Endothelial cell of umbilical vein (primary cell): ENCODE measurements at regions not wholly inside any gene's neighbourhood (a gene's known extent, or its start where the extent isn't known, plus 50 kb on each side); places are given as distances from the start of the nearest gene placed in this dataset.

Experiments
- BruUV-seq: library from RNA; stranded (reverse); fragments of 400-500 nt; replicated peaks from 2 replicates; lab custom pipeline; 2021; lab: Mats Ljungman, UMichigan
- CTCF ChIA-PET: fragments of 300-600, 350-600 bp; sonication (Branson Sonifier 250); formaldehyde crosslinking; loops from one replicate; lab custom pipeline; 2021; ENCODE audit warnings: antibody characterized with exemption, inconsistent platforms; lab: Charles Lee
- POLR2A ChIA-PET: fragments of 300-600, 350-600 bp; sonication (Branson Sonifier 250); formaldehyde crosslinking; loops from one replicate; lab custom pipeline; 2021; ENCODE audit warnings: antibody characterized with exemption, inconsistent platforms; lab: Charles Lee
- DNase-seq: peaks from one replicate; pipeline ENCODE4 v3.0.0-alpha.2; 2011; ENCODE audit warnings: low read depth, low spot score
- FAIRE-seq: peaks from 2 replicates; lab custom pipeline; 2011; peaks lifted over from hg19 to GRCh38; lab: Jason Lieb, UNC
- H2AFZ ChIP-seq: 2 replicates; pipeline ENCODE4 v1.6.0; 2012; ENCODE audit warnings: low read depth, low read length, control low read depth, inconsistent platforms
- H3K27ac ChIP-seq: 2 replicates; pipeline ENCODE4 v1.5.1; 2011; ENCODE audit warnings: low read depth, mild to moderate bottlenecking, control low read depth, low read length, moderate library complexity; ENCODE audit not compliant: insufficient read depth
- H3K27me3 ChIP-seq, 2 experiments: 2 replicates each; pipeline versions ENCODE4 v1.6.0 to v1.6.1; 2011; ENCODE audit warnings: low read length in 2 of 2, mixed read lengths in 1 of 2; ENCODE audit not compliant: control insufficient read depth in 2 of 2, insufficient read depth in 2 of 2
- H3K36me3 ChIP-seq, 2 experiments: 2 replicates in 1 of 2; 3 replicates in 1 of 2; pipeline ENCODE4 v1.5.1; 2011; ENCODE audit warnings: low read length in 2 of 2, mild to moderate bottlenecking in 1 of 2, moderate library complexity in 1 of 2; ENCODE audit not compliant: control insufficient read depth in 2 of 2, insufficient read depth in 2 of 2; ENCODE audit errors: extremely low read depth in 1 of 2
- H3K4me1 ChIP-seq: 3 replicates; pipeline ENCODE4 v1.5.1; 2011; ENCODE audit warnings: mild to moderate bottlenecking, low read length; ENCODE audit not compliant: control insufficient read depth, insufficient read depth; ENCODE audit errors: extremely low read depth
- H3K4me2 ChIP-seq: 2 replicates; pipeline ENCODE4 v1.6.1; 2011; ENCODE audit warnings: low read length, control low read depth, mixed read lengths; ENCODE audit not compliant: insufficient read depth
- H3K4me3 ChIP-seq, 3 experiments: fragments of 200-600 bp in 1 of 3; sonication (generic), shearing (Covaris generic) in 1 of 3; replicated peaks in 1 of 3; 2 replicates each; pipeline ENCODE4 v1.5.1; 2011 to 2016; ENCODE audit warnings: control low read depth in 3 of 3, low read length in 3 of 3, mild to moderate bottlenecking in 2 of 3, inconsistent platforms in 1 of 3, low read depth in 1 of 3, moderate library complexity in 1 of 3; ENCODE audit not compliant: insufficient read depth in 1 of 3
- H3K79me2 ChIP-seq: 2 replicates; pipeline ENCODE4 v1.6.0; 2012; ENCODE audit warnings: low read length, inconsistent platforms; ENCODE audit not compliant: control insufficient read depth, insufficient read depth
- H3K9ac ChIP-seq: replicated peaks from 2 replicates; pipeline ENCODE3; 2011; ENCODE audit warnings: low read length, control low read depth; ENCODE audit not compliant: insufficient read depth; ENCODE audit errors: extremely low read depth
- H3K9me1 ChIP-seq: replicated peaks from 3 replicates; pipeline ENCODE4 v1.6.0; 2011; ENCODE audit warnings: mild to moderate bottlenecking, low read length; ENCODE audit not compliant: control insufficient read depth, insufficient read depth; ENCODE audit errors: extremely low read depth
- H3K9me3 ChIP-seq: replicated peaks from 2 replicates; pipeline ENCODE4 v1.5.1; 2012; ENCODE audit warnings: low read length, inconsistent platforms; ENCODE audit not compliant: control insufficient read depth, insufficient read depth
- H4K20me1 ChIP-seq: replicated peaks from 2 replicates; pipeline ENCODE3; 2011; ENCODE audit warnings: mild to moderate bottlenecking, low read length; ENCODE audit not compliant: control insufficient read depth, insufficient read depth; ENCODE audit errors: extremely low read depth
- EZH2 ChIP-seq: IDR thresholded peaks from 2 replicates; pipeline ENCODE4 v1.6.1; 2012; ENCODE audit warnings: borderline replicate concordance, low read depth, mild to moderate bottlenecking, moderate library complexity, low read length, inconsistent platforms; ENCODE audit not compliant: severe bottlenecking
- FOS ChIP-seq: IDR thresholded peaks from 2 replicates; pipeline ENCODE4 v1.6.1; 2011; ENCODE audit warnings: mild to moderate bottlenecking, low read length, moderate library complexity, borderline replicate concordance; ENCODE audit not compliant: insufficient read depth
- GATA2 ChIP-seq: IDR thresholded peaks from 2 replicates; pipeline ENCODE4 v1.7.0; 2011; ENCODE audit warnings: low read depth, mild to moderate bottlenecking, moderate library complexity, mixed read lengths, low read length; ENCODE audit not compliant: insufficient read length, insufficient read depth
- JUN ChIP-seq: IDR thresholded peaks from 2 replicates; pipeline ENCODE4 v1.6.1; 2011; ENCODE audit warnings: borderline replicate concordance, low read depth; ENCODE audit not compliant: insufficient read length, insufficient read depth
- MYC ChIP-seq: IDR thresholded peaks from one replicate; pipeline ENCODE4 v1.6.1; 2011; ENCODE audit warnings: mild to moderate bottlenecking, low read depth, low read length
- POLR2A ChIP-seq: IDR thresholded peaks from 2 replicates; pipeline ENCODE4 v1.6.1; 2012; ENCODE audit warnings: low read depth, mild to moderate bottlenecking, control low read depth, low read length
- POLR2AphosphoS5 ChIP-seq: IDR thresholded peaks from 2 replicates; pipeline ENCODE4 v1.6.1; 2012; ENCODE audit warnings: low read depth, mild to moderate bottlenecking, control low read depth, low read length, moderate library complexity; ENCODE audit not compliant: insufficient read depth
- dilution Hi-C: fragments of 300-500 bp; cut with MboI; formaldehyde crosslinking; loops from one replicate; pipeline ENCODE4 v1.15.0; 2019; ENCODE audit warnings: low sequenced_read_pairs; ENCODE audit not compliant: extremely low pct_ligation_motif_present
- intact Hi-C: fragments of 100-400 bp; cut with micrococcal nuclease; formaldehyde crosslinking; loops from one replicate; pipeline ENCODE4 v1.10.0; 2022
- TF ChIP-seq, protein P1 (sequence below), 2 donors: IDR thresholded peaks; 1 replicate in 1 of 2; 2 replicates in 1 of 2; pipeline ENCODE4 v1.5.1; 2011; ENCODE audit warnings: low read length in 2 of 2, mild to moderate bottlenecking in 2 of 2, moderate library complexity in 2 of 2, control low read depth in 1 of 2, inconsistent platforms in 1 of 2, low read depth in 1 of 2; ENCODE audit not compliant: insufficient read depth in 1 of 2; ENCODE audit errors: extremely low read depth in 1 of 2

DNA sequence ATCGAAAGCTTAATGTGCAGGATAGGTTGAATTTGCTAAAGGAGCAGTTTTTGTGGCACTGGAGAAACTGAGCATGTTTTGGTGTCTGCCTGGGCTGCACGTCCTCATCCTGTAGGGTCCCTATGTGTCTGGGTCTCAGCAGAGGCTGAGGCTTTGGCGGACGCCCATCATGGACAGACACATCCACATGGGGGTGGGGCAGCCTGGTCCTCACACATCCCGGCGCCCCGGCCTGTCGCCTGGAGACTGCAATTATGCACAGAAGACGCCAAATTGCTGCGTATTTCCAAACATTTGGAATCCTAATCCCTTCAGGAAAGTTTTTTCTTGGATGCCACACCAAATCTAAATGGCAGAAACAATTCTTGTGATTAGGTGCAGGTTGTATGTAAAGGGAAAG, 128.2 kb upstream of the TWIST2 start:
- Histone ChIP-seq H3K27me3 (no peaks in the 10 kb centered on the region), H3K4me3 (no peak overlapping the region), H4K20me1 (no peaks in the 10 kb centered on the region), H3K27ac (no peak overlapping the region), H3K9me1 (no peaks in the 10 kb centered on the region), H3K9ac (no peak overlapping the region), H3K4me2 (no peak overlapping the region), H3K9me3 (no peaks in the 10 kb centered on the region), H3K79me2 (no peaks in the 10 kb centered on the region), H2AFZ (no peak overlapping the region), H3K36me3 (no peaks in the 10 kb centered on the region), H3K4me1 (no peaks in the 10 kb centered on the region)
- POLR2A ChIA-PET: no interaction called here
- intact Hi-C loops (no loop called here), dilution Hi-C loops (no loop called here)
- BruUV-seq: no TSS peak
- FAIRE-seq (no peak), DNase-seq (no peak)
- CTCF ChIA-PET: no interaction called here
- TF ChIP-seq EZH2 (no peak), POLR2AphosphoS5 (no peak), POLR2A (no peak), MYC (no peak), JUN (no peak), FOS (no peak)

DNA sequence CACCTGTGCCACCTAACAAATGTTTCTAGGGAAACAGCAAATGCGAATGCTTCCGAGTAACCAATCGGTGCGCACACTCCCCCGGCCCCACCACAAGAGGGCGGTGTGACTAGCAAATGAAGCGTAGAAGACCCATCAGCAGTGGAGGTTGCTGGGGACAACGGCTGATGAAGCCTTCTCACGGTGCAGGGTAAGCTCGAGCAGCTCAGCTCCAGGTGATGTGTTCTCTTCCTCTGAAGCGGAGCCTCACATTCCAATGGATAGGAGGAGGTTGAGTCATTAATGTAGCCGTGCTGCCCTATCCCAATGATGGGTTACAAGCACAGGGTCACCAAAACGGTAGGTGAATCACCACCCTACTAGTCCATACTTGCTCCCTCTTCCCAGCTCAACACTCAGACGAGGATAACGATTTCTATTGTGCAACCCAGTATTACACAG, 127.6 kb upstream of the TWIST2 start:
- no peaks in the 10 kb centered on the region for H3K36me3 ChIP-seq
- intact Hi-C loops (no loop called here), dilution Hi-C loops (no loop called here)
- no peak overlapping the region for H3K4me3 ChIP-seq
- TF ChIP-seq, protein P1, sequence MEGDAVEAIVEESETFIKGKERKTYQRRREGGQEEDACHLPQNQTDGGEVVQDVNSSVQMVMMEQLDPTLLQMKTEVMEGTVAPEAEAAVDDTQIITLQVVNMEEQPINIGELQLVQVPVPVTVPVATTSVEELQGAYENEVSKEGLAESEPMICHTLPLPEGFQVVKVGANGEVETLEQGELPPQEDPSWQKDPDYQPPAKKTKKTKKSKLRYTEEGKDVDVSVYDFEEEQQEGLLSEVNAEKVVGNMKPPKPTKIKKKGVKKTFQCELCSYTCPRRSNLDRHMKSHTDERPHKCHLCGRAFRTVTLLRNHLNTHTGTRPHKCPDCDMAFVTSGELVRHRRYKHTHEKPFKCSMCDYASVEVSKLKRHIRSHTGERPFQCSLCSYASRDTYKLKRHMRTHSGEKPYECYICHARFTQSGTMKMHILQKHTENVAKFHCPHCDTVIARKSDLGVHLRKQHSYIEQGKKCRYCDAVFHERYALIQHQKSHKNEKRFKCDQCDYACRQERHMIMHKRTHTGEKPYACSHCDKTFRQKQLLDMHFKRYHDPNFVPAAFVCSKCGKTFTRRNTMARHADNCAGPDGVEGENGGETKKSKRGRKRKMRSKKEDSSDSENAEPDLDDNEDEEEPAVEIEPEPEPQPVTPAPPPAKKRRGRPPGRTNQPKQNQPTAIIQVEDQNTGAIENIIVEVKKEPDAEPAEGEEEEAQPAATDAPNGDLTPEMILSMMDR (IDR thresholded peaks at IDR 0.05; ENCODE audit: extremely low read depth in 1 of 2, insufficient read depth in 1 of 2, low read depth in 1 of 2, low read length in 2 of 2): peak; percentile 54 to 70
- TF ChIP-seq GATA2: no peak
- peaks cover 2% of the 10 kb centered on the region for H3K9me3 ChIP-seq
- no peaks in the 10 kb centered on the region for H3K79me2 ChIP-seq
- no peaks in the 10 kb centered on the region for H3K4me1 ChIP-seq
- BruUV-seq: no TSS peak
- no peaks in the 10 kb centered on the region for H3K9me1 ChIP-seq
- H3K4me2 ChIP-seq: no peak overlapping the region
- H3K27me3 ChIP-seq: no peaks in the 10 kb centered on the region
- no peaks in the 10 kb centered on the region for H4K20me1 ChIP-seq
- H3K9ac ChIP-seq: no peak overlapping the region
- ChIA-PET CTCF (no interaction called here), POLR2A (no interaction called here)
- FAIRE-seq: no peak
- no peak overlapping the region for H2AFZ ChIP-seq
- no peak overlapping the region for H3K27ac ChIP-seq
- peak; percentile 29 for DNase-seq
